BJ (cell line): ENCODE measurements at regions not wholly inside any gene's neighbourhood (a gene's known extent, or its start where the extent isn't known, plus 50 kb on each side); places are given as distances from the start of the nearest gene placed in this dataset.

Source experiments
- CTCF ChIA-PET: fragments of 350-600 bp; formaldehyde crosslinking; extraction: SDS; loops from one replicate; lab custom pipeline; 2021; ENCODE audit warnings: antibody characterized with exemption, inconsistent platforms; lab: Yijun Ruan, JAX
- POLR2A ChIA-PET: fragments of 300-600 bp; sonication (Branson Sonifier 250); formaldehyde crosslinking; extraction: SDS; loops from one replicate; lab custom pipeline; 2021; ENCODE audit warnings: antibody characterized with exemption; lab: Charles Lee
- DNase-seq: peaks from one replicate; pipeline ENCODE4 v3.0.0-alpha.2; 2011; ENCODE audit warnings: low read depth
- H3K27me3 ChIP-seq: 2 replicates; pipeline ENCODE4 v1.6.0; 2011; ENCODE audit warnings: low read length; ENCODE audit not compliant: control insufficient read depth, insufficient read depth
- H3K36me3 ChIP-seq: 2 replicates; pipeline ENCODE4 v1.5.1; 2011; ENCODE audit warnings: low read length; ENCODE audit not compliant: control insufficient read depth, insufficient read depth
- H3K4me3 ChIP-seq: 2 replicates; pipeline ENCODE4 v1.5.1; 2011; ENCODE audit warnings: low read depth, mild to moderate bottlenecking, control low read depth, low read length
- TF ChIP-seq, protein P1 (sequence below): IDR thresholded peaks from 2 replicates; pipeline ENCODE4 v1.5.1; 2011; ENCODE audit warnings: low read depth, mild to moderate bottlenecking, control low read depth, inconsistent platforms, low read length, moderate library complexity; ENCODE audit not compliant: insufficient read depth

- POLR2A ChIA-PET, result no interaction called here
- no peak overlapping the region for H3K4me3 ChIP-seq
- DNase-seq, result no peak
- TF ChIP-seq, protein P1, sequence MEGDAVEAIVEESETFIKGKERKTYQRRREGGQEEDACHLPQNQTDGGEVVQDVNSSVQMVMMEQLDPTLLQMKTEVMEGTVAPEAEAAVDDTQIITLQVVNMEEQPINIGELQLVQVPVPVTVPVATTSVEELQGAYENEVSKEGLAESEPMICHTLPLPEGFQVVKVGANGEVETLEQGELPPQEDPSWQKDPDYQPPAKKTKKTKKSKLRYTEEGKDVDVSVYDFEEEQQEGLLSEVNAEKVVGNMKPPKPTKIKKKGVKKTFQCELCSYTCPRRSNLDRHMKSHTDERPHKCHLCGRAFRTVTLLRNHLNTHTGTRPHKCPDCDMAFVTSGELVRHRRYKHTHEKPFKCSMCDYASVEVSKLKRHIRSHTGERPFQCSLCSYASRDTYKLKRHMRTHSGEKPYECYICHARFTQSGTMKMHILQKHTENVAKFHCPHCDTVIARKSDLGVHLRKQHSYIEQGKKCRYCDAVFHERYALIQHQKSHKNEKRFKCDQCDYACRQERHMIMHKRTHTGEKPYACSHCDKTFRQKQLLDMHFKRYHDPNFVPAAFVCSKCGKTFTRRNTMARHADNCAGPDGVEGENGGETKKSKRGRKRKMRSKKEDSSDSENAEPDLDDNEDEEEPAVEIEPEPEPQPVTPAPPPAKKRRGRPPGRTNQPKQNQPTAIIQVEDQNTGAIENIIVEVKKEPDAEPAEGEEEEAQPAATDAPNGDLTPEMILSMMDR, result no peak
- no peaks in the 10 kb centered on the region for H3K36me3 ChIP-seq
- CTCF ChIA-PET, result no interaction called here
- H3K27me3 ChIP-seq, result no peaks in the 10 kb centered on the region
Measured at GRCh38 chr12:38016602-38017001, 300.0 kb upstream of the ALG10B start.

GRCh38 chr12:38025916-38026315, 290.7 kb upstream of the ALG10B start:
- POLR2A ChIA-PET, result no interaction called here
- Histone ChIP-seq H3K27me3 (no peaks in the 10 kb centered on the region), H3K36me3 (no peaks in the 10 kb centered on the region), H3K4me3 (no peak overlapping the region)
- no peak for DNase-seq
- TF ChIP-seq, protein P1, result no peak
- CTCF ChIA-PET, result no interaction called here

DNA sequence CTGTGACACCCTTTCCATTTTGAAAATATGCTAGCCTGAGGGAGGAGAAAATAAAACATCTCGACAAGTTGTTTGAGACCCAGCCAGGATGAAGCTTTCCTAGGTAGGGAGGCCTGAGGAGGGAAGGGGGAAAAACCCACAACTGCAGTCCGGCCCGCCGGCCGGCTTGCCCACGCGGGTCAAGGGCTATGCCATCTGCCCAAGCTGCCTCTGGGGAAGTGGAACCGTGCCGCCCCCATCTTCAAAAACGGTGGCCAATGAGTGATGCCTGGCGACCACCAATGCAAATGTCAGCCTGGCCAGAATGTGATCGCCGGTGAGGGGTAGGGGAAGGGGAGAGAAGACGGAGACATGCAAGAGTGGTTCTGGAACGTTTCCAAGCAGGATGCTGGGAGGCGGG, 263.5 kb upstream of the ALG10B start:
- H3K27me3 ChIP-seq, result no peaks in the 10 kb centered on the region

GRCh38 chr12:38053655-38054464, 262.7 kb upstream of the ALG10B start:
- ChIA-PET CTCF (no interaction called here), POLR2A (no interaction called here)
- TF ChIP-seq, protein P1, result no peak

More for the DNA sequence above, 263.5 kb upstream of the ALG10B start:
- no peaks in the 10 kb centered on the region for H3K36me3 ChIP-seq
- H3K4me3 ChIP-seq, result no peak overlapping the region
- ChIA-PET POLR2A (no interaction called here), CTCF (no interaction called here)
- no peak for DNase-seq
- TF ChIP-seq, protein P1, result no peak

DNA sequence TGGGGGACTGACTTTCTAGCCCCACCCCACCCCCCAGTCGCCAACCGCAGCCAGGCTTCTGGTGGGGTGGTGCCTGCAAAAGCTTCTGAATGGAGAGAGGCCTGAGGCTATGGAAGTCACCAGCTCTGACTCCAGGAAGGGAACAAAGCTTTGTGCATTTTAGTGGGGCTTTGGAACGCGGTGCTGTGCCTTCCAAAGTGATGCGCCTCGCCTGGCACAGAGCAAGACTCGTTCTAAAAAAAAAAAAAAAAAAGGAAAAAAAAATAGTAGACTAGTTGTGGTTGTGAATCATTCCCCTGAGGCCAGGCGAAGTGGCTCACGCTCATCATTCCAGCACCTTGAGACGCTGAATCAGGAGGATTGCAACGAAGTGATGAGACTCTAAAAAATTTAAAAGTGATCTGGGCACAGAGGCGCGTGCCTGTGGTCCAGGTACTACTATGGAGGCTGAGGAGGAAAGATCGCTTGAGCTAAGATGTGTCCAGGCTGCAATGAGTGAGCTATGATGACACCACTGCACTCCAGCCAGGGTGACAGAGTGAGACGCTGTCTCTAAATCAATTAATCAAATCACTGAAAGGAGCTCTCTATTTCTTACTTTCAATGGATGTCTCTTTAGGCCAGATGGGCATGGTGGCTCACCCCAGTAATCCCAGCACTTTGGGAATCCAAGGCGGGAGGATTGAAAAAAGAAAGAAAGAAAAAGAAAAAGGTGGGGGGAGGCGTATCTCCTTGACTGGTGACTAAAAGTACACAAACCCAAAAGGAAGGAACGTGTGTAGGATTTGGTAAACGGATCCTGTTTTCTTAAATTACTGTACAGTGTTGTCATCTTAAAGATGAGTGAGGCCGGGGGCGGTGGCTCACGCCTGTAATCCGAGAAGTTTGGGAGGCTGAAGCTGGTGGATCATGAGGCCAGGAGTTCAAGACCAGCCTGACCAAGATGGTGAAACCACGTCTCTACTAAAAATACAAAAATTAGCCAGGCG, 259.6 kb upstream of the ALG10B start:
- TF ChIP-seq, protein P1, result no peak
- CTCF ChIA-PET, result interaction anchor here (1.5 kb wide), 1 partner anchor 9 kb away, joined by 3 read pairs; no protein-coding TSS in a partner anchor
- Histone ChIP-seq H3K27me3 (no peaks in the 10 kb centered on the region), H3K4me3 (no peak overlapping the region), H3K36me3 (no peaks in the 10 kb centered on the region)
- POLR2A ChIA-PET, result no interaction called here
- no peak for DNase-seq

More at GRCh38 chr12:38053655-38054464, 262.7 kb upstream of the ALG10B start:
- no peak for DNase-seq
- no peak overlapping the region for H3K4me3 ChIP-seq
- H3K36me3 ChIP-seq, result no peaks in the 10 kb centered on the region
- no peaks in the 10 kb centered on the region for H3K27me3 ChIP-seq
